ENCODE measurements at regions not wholly inside any gene's neighbourhood (a gene's known extent, or its start where the extent isn't known, plus 50 kb on each side); places are given as distances from the start of the nearest gene placed in this dataset.

DNA sequence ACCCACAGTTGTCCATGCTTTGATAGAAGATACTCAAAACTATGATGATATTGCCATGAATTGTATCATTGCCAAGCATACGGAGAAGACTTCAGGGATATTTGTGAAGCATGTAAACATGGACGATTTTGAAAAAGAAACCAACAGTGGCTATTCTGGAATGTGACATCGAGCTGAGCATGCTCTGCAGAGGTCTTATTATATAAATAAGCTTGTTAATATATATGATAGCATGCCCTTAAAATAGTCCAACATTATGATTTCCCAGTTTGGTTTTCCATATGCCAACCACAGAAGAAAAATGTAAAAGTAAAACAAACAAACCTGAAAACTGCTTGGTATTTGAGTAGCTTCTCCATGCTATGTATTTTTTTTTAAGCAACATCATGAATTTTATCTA lies 159.1 kb downstream of the LNPK start:
- TF ChIP-seq, protein P1, sequence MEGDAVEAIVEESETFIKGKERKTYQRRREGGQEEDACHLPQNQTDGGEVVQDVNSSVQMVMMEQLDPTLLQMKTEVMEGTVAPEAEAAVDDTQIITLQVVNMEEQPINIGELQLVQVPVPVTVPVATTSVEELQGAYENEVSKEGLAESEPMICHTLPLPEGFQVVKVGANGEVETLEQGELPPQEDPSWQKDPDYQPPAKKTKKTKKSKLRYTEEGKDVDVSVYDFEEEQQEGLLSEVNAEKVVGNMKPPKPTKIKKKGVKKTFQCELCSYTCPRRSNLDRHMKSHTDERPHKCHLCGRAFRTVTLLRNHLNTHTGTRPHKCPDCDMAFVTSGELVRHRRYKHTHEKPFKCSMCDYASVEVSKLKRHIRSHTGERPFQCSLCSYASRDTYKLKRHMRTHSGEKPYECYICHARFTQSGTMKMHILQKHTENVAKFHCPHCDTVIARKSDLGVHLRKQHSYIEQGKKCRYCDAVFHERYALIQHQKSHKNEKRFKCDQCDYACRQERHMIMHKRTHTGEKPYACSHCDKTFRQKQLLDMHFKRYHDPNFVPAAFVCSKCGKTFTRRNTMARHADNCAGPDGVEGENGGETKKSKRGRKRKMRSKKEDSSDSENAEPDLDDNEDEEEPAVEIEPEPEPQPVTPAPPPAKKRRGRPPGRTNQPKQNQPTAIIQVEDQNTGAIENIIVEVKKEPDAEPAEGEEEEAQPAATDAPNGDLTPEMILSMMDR (IDR thresholded peaks at IDR 0.05; ENCODE audit: insufficient read depth, low read depth, low read length), result no peak
- no peak for TF ChIP-seq EZH2 (IDR thresholded peaks at IDR 0.05; ENCODE audit: insufficient read depth, low read length)
